Pulmonary artery endothelial cell (primary cell): ENCODE measurements at regions not wholly inside any gene's neighbourhood (a gene's known extent, or its start where the extent isn't known, plus 50 kb on each side); places are given as distances from the start of the nearest gene placed in this dataset.

Experiments used
- DNase-seq: peaks from one replicate; pipeline ENCODE4 v3.0.0-alpha.2; 2011; ENCODE audit warnings: low read depth, low spot score

DNA sequence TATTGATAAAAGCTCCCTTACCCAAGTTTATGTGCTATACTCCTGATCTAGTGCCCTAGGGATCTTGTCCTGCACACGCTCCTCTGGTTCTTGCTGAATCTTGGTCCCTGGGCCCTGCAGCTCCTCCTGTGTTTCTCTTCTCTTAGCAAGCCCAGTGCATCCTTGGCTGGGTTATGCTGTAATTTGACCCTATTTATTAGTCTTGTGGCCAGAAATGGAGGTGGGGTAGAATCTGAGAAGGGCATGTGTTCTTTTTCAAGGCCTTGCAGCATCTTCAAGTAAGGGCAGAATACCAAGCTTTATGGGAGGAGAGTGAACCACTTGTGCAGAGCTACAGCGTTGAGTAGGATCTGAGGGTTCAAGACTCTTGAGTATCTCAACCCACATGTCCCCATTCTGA, 366.8 kb downstream of the FAM170A start:
- no peak for DNase-seq

DNA sequence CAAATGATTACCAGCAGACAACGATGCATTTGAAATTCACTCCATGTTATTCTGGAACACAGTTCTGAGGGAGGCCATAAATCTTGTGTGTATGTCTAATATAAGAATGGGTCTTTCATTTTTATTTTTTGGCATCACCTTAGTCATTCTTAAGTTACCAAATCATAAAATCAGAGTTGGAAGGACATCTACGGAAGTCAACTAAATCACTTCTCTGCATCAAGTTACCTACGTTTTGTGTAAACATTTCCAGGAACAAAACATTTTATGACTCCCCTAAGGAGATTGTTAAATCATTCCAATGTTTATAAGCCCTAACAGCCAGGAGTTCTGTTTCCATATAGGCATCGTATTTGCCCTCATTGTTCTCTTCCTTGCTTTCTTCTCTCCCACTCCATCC, 378.2 kb downstream of the FAM170A start:
- DNase-seq = no peak

DNA sequence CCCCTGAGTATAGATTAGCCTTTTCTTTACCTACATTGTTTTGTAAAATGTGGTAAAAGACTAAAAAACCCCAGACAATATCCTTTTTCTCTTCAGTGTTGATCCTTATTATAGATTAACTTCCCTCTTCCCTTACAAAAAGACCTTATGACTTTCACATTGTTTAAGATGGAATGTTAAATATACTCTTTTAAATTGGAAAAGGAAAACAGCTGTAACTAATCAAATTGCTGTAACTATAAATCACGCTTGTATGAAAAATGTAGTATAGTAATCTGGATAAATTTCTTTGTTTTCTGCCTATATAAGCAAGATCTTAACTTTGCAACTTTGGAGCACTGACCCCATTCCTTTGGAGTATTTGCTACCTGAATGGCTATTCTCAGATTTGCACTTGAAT, 383.1 kb downstream of the FAM170A start:
- no peak for DNase-seq

DNA sequence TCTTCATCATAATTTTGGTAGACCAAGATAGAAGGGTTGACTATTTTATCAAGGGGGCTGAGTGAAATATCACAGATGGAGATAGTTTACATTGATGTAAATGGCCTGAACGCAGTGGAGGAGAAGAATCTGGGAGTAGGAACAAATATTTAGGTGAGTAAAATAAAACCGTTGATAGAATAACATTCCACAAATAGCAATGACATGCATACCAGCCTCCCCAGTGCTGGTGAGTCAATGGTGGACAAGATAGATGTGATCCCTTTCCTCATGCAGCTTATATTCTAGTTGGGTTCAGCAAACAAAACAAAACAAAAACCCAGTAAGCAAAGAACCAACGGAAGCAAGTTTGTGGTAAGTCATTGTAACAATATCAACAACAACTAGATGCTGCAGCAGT, 385.2 kb downstream of the FAM170A start:
- DNase-seq = no peak

DNA sequence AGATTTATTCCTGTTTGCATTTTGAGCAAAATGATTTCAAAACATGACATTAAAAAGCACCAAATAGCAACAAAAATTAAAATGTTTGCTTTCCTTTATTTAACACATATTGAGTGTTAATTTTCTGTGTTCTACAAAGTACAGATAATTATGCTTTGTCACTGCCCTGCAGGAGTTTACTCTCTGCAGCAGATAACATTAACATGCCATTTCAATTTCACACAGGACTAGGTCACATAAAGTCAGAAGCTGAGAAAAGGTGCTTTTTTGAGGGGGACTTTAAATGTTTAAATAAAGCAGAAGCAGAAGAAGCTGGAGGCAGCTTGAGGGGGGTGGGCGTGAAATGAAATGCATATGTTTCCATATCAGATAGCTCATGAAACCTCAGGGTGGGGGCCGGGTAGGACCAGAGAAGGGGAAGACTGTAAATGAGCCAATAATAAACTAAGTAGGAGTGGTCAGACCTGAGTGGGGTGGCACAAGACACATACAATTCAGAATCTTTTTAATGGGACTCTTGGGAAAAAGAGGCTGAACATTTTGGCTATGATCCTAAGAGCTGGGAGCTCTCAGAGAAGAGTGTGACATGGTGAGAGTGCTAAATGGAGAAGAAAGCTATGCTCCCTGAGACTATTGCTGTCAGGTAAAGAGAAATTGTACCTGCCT, 387.5 kb downstream of the FAM170A start:
- no peak for DNase-seq

DNA sequence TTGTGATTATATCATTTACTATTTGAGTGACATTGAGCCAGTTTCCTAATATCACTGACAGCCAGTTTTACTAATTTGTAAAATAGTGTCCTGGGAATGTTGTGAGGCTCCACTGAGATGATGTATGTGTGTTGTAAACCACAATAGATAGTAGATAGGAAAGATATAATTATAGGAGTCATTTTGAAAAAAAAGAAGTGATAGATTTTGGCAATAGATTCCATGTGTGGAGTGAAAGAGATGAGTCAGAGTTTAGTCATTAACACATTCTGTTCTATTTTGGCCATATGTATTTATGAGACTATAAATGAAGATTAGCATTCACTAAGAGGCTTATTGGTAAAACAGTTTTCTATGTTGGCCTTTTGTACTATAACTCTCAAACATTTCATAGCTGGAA, 388.2 kb downstream of the FAM170A start:
- DNase-seq = no peak

DNA sequence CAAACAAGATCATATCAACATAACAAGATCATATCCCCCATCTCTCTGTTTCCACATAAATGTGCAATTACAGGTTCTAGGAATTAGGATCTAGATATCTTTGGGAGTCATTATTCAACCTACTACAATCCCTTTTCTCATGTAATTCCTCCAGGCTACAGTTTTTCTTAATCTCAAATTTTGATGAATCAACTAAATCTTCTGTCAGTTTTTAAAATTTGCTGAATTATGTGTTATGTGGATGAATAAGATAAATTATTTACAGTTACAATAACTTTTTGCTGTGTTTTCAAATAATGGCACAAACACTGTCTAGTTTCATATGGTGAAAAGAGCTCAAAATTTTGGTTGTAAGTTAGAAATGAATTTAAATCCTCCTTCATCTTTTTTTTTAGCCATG, 405.8 kb downstream of the FAM170A start:
- DNase-seq = no peak

DNA sequence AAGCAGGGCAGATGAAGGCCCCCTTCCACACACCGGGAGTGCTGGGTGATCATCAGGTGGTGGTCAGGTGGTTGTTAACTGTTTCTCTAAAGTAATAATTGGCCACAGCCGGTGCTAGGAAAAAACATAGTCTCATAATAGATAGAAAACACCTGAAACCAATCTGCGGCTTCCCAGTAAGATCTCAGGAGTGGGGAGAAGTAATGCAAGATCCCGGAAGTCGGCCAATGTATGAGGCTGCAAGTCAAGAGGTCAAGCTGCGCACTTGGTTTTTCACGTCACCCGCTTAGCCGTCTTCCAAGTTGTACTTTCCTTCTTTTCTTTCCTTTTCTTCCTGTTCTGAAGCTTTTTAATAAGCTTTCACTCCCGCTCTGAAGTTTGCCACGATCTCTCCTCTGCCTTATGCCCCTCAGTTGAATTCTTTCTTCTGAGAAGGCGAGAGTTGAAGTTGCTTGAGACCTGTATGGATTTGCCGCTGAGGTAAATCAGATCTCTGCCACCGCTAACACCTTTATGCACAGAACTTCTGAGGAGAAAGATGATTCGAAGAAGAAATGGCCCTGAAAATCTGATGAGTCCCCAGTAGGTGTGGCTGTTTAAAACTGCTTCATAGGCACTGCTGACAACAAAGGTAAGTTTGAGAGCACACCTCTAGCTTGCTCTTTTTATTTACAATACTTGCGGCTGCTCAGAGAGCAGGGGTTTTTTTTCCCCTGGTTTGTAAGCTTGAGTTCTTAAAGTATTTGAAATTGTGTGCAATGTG, 406.6 kb downstream of the FAM170A start:
- no peak for DNase-seq

DNA sequence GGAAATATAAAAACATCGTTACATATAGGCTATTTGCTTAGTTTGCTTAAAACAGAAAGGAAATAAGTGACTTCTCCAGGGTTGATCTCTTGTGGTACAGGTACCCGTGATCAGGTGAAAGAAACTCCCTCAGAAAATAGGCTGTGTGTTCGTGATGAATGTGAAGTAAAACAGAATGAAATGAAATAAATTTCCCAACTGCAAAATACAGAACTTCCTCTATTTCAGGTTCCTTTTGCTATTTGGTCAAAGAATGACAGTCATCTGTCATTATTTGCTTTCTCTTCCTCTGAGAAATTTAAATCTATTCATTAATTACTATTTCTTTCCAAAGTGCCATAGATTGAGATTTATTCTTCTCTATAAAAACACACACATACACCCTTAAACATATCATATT, 408.1 kb downstream of the FAM170A start:
- no peak for DNase-seq

DNA sequence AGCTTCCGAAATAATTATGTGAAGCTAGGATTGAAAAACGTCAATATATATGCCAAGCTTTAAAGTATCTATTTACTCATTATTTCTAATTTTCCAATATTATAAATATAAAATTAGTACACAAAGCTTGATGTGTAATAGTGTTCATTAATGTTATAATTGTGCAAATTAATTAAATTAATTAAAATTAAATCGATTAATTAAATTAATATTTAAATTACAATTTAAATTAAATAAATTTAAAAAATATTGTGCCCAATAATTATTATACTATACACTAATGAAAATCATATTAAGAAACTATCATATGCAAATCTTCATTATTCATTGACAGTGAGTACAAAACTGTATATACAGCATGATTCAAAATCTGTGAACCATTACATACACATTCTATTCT, 409.8 kb downstream of the FAM170A start:
- DNase-seq = no peak

DNA sequence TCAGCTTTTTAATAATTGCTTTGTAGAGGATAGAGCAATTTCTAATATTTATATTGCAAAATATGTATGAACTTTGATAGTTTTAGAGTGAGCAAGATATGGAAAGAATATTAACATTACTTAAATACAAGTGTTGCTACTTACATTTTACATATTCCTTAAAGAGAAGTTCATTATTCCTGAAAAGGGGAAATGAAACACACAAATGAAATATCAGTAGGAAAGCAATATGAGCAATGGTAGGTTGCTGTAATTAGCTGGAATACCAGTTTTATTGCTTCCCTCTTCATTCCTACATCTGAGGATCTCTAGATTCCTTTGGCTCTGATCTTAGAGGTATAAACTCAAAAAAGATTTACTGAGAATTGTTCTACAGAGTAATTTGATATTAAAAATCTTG, 414.1 kb downstream of the FAM170A start:
- DNase-seq = no peak

DNA sequence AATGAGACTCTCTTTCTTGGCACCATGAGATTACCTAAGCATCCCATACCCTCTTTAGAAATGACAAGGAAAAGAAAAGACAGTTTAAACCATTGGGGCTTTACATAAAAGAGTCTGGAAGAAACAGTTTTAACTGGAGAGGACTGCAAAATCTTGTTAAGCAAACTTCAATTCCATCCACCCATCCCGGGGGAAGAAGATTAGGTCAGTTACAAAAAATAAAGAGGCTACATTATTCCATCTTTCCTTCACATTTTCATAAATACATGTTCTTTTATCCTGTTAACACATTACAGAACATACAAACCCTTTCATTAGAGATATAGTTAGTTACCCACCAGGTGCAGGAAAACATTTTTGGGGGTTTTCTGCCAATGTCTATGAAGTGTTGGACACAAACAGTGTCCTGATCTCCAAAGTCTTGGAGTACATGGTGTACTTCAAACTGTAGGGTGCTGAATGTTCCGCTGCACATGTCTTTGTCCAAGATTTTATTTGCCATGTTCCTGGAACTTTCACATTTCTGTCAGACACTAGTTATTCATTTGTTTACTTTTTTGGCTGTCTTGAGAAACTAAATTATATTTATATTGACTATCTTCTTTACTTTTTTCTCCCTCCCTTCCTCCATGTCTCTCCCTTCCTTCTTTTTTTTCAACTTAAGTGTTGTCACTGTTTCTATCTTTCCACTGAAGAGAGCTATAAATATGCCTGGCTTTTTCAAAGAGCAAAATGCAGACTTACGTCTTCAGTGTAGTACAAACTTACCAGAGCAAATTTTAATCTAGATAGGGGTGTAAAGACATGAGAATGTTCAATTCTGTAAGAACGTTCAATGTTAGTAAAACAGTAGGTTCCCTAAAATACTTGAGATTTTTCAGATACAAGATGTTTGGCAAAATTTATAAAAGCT, 410.9 kb upstream of the PRR16 start:
- no peak for DNase-seq

DNA sequence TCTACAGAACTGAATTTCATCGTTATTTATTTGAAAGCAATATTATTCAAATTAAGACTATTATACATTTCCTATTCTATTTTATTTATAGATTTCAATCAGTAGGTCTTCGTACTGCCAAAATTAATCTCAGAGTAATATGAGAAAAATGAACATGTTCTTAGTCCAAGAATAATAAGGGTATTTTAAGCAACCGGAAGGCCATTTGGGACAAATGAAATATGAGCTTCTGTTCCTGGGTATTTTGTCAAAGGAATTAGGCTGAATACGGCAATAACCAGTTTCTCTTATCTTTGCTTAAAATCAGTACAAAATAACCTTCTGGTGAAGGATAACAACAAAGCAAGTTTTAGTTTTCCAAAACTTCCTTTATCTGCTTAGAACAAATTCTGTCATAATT, 410.3 kb upstream of the PRR16 start:
- no peak for DNase-seq

DNA sequence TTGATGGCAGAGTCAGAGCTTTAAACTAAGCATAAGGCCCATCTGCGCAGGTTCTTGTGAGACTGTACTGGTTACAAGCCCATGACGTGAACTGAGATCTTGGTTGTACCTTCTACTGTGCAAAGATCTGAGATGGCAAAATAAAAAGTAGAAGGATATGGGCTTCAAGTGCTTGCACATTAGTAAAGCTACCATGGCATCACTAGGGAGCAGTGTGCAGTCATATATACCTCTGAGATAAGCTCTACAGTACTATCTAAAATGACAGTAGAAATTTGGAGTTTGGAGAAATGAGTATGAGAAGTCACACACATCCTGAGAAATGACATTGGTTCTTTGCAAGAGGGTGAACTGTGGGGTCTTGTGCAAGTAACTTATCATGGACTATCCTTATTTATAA, 408.2 kb upstream of the PRR16 start:
- no peak for DNase-seq

DNA sequence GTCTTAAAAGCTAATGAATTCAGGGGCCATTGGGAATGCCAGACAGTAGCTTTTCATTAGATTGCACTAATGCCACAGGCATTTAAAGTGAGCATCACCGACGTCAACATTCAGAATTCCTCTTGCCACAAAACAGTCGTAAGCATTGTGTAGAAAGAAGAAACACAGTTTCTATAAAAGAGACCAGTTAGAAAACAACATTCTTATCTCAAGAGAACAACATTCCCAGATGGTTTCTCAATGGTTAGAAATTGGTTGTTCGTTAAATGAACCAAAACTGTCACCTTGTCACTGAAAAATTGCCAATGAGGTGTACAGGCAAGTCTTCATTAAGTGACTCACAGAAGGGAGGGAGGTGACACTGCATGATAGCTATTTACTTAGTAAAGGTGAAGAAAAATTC, 401.6 kb upstream of the PRR16 start:
- no peak for DNase-seq

DNA sequence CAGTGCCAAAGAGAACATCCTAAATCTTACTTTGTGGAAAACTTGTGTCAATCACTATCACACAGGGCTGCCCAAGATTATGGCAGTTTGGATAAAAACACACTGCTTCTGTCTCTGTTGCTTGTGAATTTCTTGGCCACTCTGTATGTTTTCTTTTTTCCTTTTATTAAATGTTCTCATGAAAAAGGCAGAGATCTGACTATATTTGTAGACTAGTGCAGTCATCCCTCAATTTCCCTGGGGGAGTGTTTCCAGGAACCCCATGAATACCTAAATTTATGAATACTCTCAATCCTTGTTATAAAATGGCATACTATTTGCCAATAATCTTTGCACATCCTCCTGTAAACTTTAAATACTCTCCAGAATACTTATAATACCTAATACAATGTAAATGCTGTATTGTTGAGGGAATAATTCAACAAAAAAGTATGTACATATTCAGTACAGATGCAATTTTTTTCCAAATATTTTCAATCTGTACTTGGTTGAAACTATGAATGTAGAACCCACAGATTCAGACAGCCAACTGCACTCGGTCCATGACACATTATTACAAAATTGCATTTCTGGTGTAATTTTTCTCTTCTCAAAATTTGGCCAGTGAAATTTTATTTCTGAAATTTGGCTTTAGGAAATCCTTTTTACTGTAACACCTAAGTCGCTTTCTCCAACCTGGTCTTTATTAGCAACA, 391.9 kb upstream of the PRR16 start:
- no peak for DNase-seq

DNA sequence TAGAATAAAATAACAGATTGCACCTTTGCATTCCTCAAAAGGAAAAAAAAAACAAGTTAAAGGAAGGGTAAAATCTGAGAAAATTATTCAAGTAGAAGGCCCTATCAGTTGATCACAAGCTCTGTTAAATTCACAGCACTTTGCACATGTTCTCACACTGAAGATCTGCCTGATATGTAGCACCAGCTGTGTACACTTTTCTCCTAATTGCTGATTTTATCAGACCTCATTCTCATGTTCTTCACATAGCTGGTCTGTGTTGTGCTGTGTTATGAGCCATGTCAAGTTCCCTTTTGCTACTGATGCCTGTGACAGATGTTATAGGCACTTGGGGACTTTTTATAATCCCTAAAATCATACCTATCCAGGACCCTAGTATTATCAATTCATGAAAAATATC, 390.4 kb upstream of the PRR16 start:
- no peak for DNase-seq

DNA sequence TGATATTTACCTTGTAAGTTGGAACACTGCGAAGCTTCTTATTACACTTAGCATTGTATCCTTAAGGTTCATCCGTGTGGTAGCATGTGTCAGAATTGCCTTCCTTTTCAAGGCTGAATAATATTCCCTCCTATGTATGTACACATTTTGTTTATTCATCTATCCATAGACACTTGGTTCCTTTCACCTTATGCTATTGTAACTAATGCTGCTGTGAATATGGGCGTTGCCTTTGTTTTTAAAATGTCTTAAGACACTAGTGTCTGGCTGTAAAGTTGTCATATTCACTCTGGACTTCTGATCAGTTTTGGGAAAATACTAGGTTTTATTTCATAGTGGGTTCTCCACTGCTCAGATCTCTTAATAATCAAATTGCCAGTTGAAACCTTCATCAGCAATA, 383.3 kb upstream of the PRR16 start:
- no peak for DNase-seq

DNA sequence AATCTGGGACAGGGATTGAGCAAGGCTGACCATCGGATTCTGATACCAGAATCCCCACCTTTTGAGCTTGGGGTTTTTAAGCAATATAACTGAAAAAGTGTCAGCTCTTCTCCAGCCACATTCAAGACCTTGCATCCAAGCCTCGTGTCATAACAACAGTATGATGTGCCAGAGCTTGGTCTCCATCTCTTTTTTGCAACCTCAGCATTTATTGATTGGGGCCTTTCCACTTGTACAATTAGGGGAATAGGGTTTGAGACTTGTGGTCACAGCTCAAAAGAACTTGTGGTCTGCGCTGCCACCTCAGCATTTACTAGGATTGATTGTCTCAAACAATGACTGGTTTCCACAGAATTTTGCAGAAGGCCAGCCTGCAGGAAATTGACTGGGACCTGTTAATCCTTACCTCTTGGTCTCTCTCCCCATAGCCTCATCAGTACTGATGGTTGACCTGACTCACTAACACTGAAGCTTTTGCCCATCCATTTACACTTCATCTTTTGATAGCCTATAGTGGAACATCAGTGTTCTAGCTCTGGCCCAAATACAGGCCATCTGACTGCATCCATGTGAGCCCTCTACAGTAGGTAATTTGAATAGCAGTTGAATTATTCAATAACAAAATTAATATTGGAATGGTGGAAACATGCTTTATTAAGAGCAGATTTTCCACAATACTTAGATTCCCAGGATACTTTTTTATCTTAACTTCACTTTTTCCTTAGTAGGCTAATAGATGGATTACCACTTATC, 381.6 kb upstream of the PRR16 start:
- no peak for DNase-seq

DNA sequence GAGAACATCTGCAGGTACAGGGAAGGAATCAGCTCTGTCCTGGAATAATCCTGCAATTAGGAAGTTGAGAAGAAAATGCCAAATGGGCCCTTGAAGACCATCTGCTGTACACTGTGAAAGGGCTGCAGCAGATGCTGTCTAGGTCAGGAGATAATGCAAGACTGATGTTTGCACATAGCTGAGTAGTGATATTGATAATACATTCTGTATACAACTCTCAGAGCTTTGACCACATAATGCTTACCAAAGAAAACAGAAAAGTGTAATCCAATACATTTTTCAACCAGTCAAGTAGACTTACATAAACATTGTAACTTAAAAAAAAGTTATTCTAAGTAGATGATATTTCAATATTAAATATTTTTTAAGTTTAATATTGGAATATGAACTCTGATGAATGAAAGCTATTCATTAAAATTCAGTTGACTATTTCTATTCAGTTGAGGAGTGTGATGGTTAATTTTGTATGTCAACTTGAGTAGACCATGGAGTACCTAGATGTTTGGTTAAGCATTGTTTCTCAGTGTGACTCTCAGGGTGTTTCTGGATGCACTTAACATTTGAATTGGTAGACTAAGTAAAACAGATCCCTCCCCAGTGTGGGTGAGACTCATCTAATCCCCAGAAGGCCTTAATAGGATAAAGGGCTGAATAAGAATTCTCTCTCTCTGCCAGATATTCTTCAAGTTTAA, 380.1 kb upstream of the PRR16 start:
- DNase-seq = no peak

DNA sequence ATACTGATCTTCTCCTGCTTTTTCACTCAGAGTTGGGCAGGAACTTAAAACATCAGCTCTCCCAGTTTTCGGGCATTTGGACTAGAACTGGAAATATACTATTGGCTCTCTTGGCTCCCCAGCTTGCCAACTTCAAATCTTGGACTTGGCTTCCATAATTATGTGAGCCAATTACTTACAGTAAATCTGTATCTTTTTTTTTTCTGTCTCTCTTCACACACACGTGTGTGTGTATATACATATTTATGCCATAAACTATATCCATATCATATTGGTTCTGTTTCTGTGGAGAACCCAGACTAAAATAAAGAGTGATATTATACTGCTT, 379.6 kb upstream of the PRR16 start:
- no peak for DNase-seq
